HG02798 (cell line): ENCODE measurements at regions not wholly inside any gene's neighbourhood (a gene's known extent, or its start where the extent isn't known, plus 50 kb on each side); places are given as distances from the start of the nearest gene placed in this dataset.

Experiments
- ATAC-seq: cut with Tn5 transposase; IDR thresholded peaks from one replicate; pipeline ENCODE4 v1.9.1; 2021; ENCODE audit warnings: mild to moderate bottlenecking; ENCODE audit not compliant: unreplicated experiment, poor library complexity

GRCh38 chr14:100463937-100464336 is 123.3 kb downstream of the BEGAIN start:
- no peak for ATAC-seq

DNA sequence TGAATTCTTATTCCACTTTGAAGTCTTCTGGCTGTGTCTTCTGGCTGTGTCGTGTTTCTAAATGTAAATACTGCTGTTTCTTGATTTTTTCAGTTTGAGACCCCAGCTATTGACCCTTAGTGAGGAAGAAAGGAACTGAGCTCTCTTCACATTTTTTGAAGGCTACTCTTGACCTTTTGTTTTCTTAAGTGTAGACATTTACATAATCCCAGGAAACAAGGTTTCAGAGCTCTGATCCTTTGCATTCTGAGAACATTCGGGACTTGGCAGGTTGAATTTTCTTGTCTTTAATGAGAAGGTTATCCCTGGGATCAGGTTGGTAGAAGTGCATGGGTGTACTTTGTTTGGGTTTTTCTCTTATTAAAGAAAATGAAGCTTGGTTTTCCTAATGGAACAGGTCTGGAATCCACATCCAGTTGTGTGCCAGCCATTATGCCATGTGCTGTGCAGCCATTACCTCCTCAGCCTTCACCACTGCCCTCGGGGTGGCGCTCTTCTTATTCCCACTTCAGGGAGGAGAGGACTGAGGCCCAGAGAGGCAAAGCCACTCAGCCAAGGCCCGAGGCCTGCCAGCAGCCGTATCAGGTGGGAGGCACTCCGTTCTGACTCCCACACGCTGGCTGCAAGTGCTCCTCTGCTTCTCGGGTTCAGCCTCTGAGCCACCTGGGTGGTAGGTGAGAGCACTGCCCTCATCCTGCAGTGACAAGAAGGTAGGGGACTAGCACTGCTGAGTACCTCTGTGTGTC is 120.9 kb downstream of the BEGAIN start:
- ATAC-seq, result no peak

DNA sequence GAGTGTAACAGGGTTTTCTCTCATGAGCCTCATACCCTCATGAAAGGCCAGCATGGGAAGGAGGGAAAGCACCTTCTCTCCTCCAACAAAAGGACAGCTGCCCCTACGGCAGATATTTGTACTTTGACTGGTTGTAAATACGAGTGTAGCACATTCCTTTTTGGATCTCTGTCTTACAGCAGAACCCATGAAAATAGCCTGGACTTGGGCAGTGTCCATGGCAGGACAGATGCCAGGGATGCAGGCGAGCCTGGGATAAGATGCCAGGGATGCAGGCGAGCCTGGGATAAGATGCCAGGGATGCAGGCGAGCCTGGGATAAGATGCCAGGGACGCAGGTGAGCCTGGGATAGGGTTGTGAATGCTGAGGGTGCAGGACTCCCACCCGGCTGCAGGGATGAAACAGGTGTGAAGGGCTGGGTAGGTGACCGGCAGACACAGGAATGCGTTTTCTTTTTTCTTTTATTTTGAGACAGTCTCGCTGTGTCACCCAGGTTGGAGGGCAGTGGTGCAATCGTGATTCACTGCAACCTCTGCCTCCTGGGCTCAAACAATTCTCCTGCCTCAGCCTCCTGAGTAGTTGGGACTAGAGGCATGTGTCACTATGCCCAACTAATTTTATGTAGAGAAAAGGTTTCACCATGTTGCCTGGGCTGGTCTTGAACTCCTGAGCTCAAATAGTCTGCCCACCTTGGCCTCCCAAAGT is 120.0 kb downstream of the BEGAIN start:
- ATAC-seq, result no peak

DNA sequence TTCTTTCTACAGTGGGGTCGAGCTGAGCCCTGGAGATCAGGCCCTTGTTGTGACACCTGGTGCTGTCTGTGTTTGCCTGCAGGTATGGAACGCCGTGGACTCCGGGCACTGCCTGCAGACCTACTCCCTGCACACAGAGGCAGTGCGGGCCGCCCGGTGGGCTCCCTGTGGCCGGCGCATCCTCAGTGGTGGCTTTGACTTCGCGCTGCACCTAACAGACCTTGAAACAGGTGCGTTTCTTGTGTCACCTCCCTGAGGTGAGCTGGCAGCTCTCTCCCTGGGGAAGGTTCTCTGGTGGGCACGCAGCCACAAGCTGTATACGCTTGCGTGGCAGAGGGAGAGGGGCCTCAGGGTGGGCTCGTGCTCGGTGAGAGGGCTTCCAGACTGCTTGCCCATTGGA is 119.3 kb downstream of the BEGAIN start:
- ATAC-seq, result no peak

DNA sequence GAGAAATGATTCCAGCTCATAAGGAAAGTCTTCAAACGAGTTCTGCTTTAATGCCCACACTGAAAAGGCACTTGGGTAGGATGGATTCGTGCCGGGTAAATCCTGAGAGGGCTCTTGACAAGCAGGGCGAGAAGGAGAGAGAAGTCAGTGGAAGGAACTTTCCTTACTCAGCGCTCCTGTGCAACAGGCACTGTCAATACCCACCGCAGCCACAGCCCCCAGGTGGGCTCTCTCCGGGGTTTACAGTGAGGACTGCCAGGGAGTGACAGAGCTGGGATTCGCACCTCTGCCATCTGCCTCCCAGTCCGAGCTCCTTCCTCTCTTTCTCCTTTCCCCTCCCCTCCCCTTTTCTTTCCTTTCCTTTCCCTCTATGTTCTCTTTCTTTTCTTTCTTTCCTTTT is 118.7 kb downstream of the BEGAIN start:
- no peak for ATAC-seq

DNA sequence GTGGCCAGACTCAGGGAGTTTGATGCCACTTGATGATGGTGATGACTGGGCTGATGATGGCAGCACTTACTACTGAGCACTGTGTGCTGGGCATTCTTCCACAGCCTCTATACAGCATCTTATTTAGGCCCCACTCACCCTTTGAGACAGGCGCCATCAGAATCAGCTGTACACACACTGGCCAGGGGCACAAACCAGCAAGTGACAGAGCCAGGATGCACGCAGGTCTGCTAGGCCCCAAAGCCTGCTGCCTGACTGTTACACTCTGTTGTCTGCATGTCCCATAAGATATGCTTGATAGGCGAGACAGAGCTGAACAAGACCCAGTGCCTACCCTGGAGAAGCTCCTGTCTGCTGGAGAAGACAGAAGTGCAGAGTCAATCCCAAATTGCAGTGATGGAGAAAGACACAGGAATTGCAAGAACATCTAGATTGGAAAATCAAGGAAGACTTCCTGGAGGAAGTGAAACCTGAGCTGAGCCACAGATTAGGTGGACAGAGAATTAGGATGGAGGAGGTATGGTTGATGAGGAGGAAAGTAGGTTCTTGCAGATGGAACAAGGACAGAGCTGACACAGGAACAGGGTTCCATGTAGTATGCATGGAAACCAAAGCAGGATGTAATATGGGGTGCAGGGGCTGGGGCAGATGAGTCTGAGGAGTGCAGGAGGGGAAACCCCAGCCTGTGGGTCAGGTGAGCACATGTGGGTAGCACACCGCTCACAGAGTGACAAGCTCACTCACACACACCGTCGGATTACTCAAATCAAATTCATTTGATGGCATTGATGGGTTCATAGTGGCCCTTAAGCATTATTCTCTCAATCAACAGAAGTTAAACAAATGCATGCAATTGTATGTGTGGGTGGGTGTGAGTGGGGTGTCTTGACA is 117.3 kb downstream of the BEGAIN start:
- ATAC-seq, result no peak

DNA sequence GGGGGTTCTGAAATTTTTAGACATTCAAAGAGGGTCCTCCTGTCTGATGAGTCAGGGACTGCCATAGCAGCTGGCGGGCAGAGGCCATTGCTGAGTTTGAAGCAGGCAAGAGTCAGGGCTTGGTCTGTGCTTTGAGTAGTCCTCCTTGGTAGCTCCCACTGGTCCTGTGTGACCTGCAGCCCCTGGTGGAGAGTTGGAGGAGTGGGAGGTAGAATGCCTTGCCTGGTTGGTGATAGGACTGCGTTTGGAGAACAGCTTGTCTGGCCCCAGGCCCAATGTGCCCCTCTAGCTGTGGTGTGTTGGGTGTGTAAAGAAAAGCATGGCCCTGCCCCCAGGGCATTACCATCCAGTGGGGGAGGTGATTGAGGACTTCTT is 116.7 kb downstream of the BEGAIN start:
- ATAC-seq, result no peak

- no peak for ATAC-seq
Measured at GRCh38 chr14:100471441-100472093, 115.7 kb downstream of the BEGAIN start.

DNA sequence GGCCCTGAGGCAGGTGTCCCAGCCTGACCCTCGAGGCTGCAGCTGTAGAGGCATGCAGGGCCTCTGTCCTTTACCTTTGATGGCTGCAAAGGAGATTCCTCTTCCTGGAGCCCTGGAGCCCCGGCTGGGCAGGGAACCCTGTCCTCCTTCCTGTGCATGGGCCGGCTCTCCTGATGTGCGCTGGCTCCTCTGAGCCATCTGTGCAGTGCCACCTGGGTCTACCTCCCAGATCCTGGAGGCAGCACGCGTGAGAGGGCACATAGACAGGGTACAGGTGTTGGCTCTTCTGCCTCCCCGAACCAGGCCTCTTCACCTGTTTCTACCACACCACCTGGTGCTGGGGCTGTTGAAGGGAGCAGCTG is 115.1 kb downstream of the BEGAIN start:
- no peak for ATAC-seq

DNA sequence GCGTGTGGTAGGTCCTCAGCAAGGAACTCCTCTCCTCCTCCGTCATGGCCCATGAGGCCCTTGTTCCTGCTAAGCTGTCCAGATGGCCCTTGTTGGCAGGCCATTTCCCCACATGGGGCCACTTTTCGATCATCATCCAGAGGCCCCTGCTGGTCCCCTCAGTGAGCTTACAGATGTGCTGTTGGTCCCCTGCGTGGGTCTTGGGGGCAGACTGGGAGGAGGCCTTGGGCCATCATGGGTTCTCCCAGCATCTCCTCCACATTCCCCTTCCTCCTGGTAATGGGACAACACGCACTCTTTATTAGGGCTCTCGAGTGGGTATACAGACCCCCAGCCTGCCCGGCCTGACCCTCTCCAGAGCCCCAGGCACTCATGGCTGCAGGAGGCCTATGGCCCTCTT is 114.7 kb downstream of the BEGAIN start:
- no peak for ATAC-seq

DNA sequence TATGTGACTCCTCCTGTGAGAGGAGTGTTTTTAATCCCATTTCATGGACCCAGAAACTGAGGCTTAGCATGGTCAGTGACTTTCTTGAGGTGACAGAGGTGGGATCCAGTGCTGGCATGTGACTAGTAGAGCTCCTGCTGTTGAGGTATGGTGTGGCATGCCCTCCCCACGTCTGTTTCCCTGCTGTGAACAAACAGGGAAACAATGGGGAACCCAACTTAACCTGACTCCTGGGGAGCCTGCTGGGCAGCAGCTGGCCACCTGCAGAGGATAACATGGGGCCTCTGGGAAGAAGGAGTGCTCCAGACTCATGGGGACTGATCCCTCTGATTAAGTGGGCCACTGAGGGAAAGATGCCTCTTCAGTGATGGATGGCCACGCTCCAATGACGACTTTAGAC is 114.0 kb downstream of the BEGAIN start:
- ATAC-seq, result no peak

DNA sequence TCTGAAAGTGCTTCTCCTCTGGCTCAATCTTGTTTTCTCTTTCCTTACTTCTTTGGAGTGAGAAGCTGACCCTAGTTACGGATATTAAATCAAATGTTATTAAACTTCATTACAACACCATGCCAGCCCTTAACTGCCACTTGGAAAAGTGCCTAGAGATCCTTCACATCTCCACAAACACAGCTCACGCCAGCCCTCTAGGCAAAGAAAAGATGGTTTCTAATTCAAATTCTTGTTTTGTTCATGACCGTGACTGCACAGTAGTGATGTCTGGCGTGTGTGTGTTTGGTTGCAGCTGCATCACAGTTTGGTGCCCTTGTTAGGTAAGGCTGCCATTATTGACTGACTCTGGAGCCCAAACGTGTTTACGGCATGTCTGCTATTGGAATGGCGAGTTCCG is 113.0 kb downstream of the BEGAIN start:
- no peak for ATAC-seq

- ATAC-seq, result no peak
Measured at GRCh38 chr14:100475268-100475667, 111.9 kb downstream of the BEGAIN start.

DNA sequence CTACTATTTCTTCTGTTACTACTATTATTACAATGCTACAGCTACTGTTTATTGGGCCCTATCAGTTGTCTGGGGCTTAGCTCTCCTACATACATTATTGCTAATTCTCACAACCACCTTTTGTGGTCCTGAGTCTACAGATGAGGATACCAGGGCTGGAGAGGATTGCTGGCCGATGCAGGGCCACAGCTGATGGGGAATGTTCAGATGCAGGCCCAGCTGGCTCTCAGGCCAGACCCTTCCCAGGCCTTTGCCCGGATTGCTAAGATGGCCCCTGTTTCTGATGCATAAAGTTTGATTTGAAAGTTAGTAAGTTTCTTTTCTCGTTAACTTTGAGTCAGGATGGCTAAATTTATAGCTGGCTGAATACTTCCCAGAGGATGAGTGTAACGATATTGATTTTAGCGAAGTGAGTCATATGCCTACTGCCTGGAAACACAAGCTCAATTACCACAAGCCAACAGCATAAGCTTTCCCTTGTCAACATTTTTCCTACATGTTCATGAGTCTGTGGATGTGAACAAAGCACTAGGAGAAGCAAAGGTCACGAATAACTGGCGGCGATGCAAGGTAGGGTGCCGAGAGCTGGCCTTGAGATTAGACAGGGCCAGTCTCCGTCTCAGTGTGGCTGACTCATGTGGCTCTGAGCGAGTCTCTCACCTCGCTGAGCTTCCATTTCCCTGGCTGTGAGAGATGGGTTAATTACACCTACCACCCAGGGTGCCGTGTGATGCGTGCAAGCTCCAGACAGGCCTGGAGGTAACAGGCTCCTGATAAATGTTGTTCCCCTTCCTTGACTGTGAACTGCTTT is 111.0 kb downstream of the BEGAIN start:
- ATAC-seq, result no peak

DNA sequence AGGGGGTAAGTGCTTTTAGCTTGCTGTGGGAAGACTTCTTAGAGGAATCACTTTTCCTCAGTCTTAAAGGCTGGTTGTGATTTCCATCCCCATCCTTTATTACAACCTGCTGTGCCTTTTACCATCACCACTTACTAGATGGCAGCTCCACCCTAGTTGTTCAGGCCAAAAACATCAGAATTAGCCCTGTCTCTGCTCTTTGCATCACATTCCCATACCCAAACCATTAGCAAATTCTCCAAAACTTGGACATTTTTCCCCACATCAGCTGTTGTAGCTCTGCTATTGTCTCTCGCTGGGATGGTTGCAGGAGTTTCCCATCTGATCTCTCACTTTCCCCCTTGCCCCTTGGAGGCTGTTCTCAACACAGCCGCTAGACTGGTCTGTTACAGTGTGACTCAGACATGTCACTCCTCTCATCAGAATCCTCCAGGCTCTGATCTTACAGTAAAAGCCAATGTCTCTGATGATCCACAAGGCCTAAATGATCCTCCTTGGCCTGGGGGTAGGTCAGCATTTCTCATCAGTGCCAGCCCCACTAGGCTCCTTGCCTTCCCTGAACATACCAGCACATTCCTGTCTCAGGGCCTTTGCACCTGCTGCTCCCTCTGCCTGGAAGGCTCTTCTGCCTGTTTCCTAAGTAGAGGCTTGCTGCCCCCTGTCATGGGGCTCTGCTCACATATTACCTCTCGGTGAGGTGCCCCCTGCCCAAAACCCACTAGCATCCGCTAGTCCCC is 102.5 kb downstream of the BEGAIN start:
- ATAC-seq, result no peak

GRCh38 chr14:100486025-100486828 is 101.0 kb downstream of the BEGAIN start:
- ATAC-seq, result peak; percentile 62
